Esophagus muscularis mucosa (tissue), 4 donors: ENCODE measurements at regions not wholly inside any gene's neighbourhood (a gene's known extent, or its start where the extent isn't known, plus 50 kb on each side); places are given as distances from the start of the nearest gene placed in this dataset.
A peak's percentile ranks its signal among the peaks of the same experiment; 100 is the strongest.

ENCODE experiments used
- CTCF ChIP-seq, 3 experiments: fragments of 200-600 bp in 2 of 3; fragments of 450-650 bp in 1 of 3; sonication (generic) in 2 of 3; IDR thresholded peaks; one replicate each; pipeline ENCODE4 v1.5.1; 2017 to 2019; ENCODE audit warnings: antibody characterized with exemption in 3 of 3, mild to moderate bottlenecking in 2 of 3, moderate library complexity in 1 of 3
- EP300 ChIP-seq: sonication (generic); formaldehyde crosslinking; IDR thresholded peaks from one replicate; pipeline ENCODE4 v1.6.1; 2017; ENCODE audit warnings: antibody characterized with exemption
- POLR2A ChIP-seq: fragments of 450-650 bp; IDR thresholded peaks from one replicate; pipeline ENCODE4 v1.6.1; 2017; ENCODE audit warnings: antibody characterized with exemption, moderate library complexity, mild to moderate bottlenecking, low read depth
- POLR2AphosphoS5 ChIP-seq, 2 donors: sonication (generic); formaldehyde crosslinking; IDR thresholded peaks; one replicate each; pipeline ENCODE4 v1.6.1; 2017; ENCODE audit warnings: antibody characterized with exemption in 2 of 2

- no peak for TF ChIP-seq CTCF (IDR thresholded peaks at IDR 0.05)
- peak; percentile 57 for TF ChIP-seq EP300
- peak; percentile 22 to 61 for TF ChIP-seq POLR2AphosphoS5 (IDR thresholded peaks at IDR 0.05)
- TF ChIP-seq POLR2A, result no peak
Observed at GRCh38 chr6:44558832-44559251, 171.3 kb downstream of the CDC5L start.
